ENCODE measurements at regions not wholly inside any gene's neighbourhood (a gene's known extent, or its start where the extent isn't known, plus 50 kb on each side); places are given as distances from the start of the nearest gene placed in this dataset.

DNA sequence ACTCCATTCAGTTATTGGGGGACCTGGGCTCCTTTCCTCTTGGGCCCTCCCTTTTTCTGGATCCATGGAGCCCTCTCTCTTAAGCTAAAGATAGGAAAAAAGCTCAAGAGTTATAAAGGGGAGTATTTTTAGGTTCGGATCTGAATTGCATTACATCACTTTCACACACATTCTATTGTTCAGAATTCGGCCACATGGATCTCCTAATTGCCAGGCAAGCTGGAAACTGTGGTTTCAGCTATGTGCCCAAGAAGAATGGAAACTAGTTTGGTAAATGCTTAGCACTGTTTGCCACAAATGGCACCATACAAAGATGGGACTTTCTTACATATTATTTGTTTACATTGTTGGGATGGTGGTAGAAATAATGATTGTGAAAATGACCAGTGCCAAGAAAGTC, 145.6 kb downstream of the LRIG3 start:
- TF ChIP-seq, protein P1, sequence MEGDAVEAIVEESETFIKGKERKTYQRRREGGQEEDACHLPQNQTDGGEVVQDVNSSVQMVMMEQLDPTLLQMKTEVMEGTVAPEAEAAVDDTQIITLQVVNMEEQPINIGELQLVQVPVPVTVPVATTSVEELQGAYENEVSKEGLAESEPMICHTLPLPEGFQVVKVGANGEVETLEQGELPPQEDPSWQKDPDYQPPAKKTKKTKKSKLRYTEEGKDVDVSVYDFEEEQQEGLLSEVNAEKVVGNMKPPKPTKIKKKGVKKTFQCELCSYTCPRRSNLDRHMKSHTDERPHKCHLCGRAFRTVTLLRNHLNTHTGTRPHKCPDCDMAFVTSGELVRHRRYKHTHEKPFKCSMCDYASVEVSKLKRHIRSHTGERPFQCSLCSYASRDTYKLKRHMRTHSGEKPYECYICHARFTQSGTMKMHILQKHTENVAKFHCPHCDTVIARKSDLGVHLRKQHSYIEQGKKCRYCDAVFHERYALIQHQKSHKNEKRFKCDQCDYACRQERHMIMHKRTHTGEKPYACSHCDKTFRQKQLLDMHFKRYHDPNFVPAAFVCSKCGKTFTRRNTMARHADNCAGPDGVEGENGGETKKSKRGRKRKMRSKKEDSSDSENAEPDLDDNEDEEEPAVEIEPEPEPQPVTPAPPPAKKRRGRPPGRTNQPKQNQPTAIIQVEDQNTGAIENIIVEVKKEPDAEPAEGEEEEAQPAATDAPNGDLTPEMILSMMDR (IDR thresholded peaks at IDR 0.05; ENCODE audit: insufficient read depth, low read depth, low read length, missing control alignments): no peak
- no peak for DNase-seq (ENCODE audit: low read depth)
- H3K4me3 ChIP-seq (ENCODE audit: low read depth, low read length): no peak overlapping the region

DNA sequence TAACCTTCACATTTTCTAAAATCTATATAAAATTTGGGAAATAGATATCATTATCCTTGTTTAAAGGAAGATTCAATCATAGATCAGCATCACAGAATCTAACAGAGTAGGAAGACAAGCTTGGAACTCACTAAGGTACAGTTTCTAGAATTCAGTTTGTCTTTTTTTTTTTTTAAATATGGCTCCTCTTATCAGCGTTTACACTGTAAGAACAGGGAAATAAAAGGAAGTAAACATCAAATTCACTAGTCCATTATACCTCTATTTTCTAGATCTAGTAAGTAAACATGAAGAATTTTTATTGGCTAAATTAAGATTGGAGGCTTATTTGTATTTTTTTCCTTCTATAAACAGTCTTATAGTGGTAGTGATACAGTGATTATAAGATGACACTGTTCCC, 144.9 kb downstream of the LRIG3 start:
- DNase-seq (ENCODE audit: low read depth): no peak
- no peak overlapping the region for H3K4me3 ChIP-seq (ENCODE audit: low read depth, low read length)
- TF ChIP-seq, protein P1 (IDR thresholded peaks at IDR 0.05; ENCODE audit: insufficient read depth, low read depth, low read length, missing control alignments): no peak

DNA sequence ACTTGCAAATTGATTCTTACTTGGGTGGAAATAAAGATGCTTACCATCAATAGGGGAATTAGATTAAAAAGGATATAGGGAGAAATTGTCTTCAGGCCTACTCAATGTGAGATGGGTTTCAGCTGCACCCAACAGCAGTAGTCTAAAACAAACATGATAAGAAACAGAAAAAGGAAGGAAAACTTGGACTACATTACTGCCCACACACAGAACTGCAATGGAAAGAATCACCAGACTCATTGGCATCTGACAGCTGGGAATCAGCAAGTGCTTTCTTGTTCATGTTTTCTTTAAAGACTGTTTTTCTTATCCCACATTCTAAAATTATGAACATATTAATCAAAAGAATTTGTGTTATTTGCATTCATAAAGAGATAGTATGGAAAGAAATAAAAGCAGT, 144.2 kb downstream of the LRIG3 start:
- TF ChIP-seq, protein P1 (IDR thresholded peaks at IDR 0.05; ENCODE audit: insufficient read depth, low read depth, low read length, missing control alignments): no peak
- H3K4me3 ChIP-seq (ENCODE audit: low read depth, low read length): no peak overlapping the region
- no peak for DNase-seq (ENCODE audit: low read depth)

DNA sequence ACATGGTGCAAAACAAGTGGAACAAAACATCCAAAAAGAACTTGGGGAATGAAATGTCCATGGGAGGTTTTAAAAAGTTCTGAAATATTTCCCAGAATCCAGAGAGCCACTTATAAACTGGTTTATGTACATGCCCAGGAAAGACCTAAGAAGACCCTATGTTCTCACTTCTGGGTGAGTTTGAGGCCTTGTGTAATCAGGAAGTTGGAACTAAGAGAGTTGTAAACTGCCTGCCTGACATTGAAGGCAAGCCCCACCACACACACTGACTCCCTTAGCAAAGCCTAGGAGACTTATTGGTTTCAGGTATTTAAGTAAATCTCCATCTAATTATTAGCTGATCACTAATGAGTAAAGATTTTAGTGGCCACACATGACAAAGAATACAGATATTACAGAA, 142.5 kb downstream of the LRIG3 start:
- DNase-seq (ENCODE audit: low read depth): no peak
- TF ChIP-seq, protein P1 (IDR thresholded peaks at IDR 0.05; ENCODE audit: insufficient read depth, low read depth, low read length, missing control alignments): no peak
- H3K4me3 ChIP-seq (ENCODE audit: low read depth, low read length): no peak overlapping the region

DNA sequence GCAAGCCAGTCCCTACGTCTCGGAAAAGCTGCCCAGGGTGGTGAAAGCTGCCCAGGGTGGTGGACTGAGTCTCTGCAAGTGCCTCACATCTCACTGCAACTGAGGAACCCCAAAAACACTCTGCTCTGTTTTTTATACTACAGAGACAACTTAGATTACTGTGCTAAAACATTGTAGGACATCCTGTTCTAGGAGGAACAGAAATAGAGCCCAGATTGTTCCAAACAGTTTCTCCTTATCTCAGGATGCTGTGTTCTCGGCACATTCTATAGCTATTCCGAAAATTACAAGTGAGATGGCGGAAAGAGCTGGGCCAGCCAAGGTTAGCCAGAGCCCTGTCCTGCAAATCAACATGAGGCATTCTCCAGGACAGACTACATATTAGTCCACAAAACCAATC, 138.7 kb downstream of the LRIG3 start:
- TF ChIP-seq, protein P1 (IDR thresholded peaks at IDR 0.05; ENCODE audit: insufficient read depth, low read depth, low read length, missing control alignments): no peak
- no peak overlapping the region for H3K4me3 ChIP-seq (ENCODE audit: low read depth, low read length)
- DNase-seq (ENCODE audit: low read depth): no peak

DNA sequence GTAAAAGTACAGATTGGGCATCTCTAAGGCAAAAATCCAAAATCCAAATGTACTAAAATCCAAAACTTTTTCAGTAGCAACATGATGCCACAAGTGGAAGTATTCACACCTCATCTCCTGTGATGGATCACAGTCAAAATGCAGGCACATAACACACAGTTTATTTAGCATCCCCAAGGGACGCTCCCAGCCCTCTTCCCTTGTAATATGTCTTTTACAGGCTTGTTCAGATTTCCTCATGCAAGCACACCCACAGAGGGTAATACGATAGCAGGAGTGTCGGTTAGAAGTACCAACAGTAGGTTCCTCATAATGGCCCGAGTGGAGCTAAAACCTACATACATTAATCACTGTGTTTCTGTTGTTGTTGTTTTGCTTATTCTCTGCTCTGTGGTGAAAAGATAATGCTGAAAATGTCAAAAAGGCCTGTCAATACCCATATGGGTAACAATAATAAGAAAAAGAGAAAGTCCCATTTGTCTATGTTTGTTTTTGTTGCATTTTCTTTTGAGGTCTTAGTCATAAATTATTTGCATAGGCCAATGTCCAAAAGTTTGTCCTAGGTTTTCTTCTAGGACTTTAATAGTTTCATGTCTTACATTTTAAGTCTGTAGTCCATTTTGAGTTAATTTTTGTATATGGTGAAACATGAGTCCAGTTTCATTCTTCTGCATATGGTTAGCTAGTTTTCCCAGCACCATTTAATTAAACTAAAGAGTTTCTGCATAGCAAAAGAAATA, 133.1 kb downstream of the LRIG3 start:
- TF ChIP-seq, protein P1 (IDR thresholded peaks at IDR 0.05; ENCODE audit: insufficient read depth, low read depth, low read length, missing control alignments): no peak
- DNase-seq (ENCODE audit: low read depth): no peak
- H3K4me3 ChIP-seq (ENCODE audit: low read depth, low read length): no peak overlapping the region

DNA sequence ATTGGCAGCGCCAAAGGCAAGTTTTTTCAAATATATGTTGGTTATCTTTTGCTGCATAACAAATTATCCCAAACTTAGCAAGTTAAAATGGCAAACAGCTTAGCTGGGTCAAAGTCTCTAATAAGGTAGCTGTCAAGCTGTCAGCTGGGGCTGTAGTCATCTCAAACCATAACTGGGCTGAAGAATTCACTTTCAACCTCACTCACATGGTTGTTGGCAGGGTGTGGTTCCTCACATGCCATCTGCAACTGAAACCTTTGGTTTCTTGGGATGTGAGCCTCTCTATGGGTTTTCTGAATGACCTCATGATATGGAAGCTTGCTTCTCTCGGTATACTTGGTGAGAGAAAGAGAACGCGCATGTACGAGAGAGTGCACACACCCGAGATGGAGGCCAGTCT, 125.4 kb downstream of the LRIG3 start:
- DNase-seq (ENCODE audit: low read depth): no peak
- TF ChIP-seq, protein P1 (IDR thresholded peaks at IDR 0.05; ENCODE audit: insufficient read depth, low read depth, low read length, missing control alignments): no peak
- H3K4me3 ChIP-seq (ENCODE audit: low read depth, low read length): no peak overlapping the region

All from GM12865 (cell line).